CD4-positive, alpha-beta T cell (primary cell): ENCODE measurements at regions not wholly inside any gene's neighbourhood (a gene's known extent, or its start where the extent isn't known, plus 50 kb on each side); places are given as distances from the start of the nearest gene placed in this dataset.

Experiments used
- ATAC-seq: fragments of 200-7000 bp; cut with Tn5 transposase; one replicate; pipeline ENCODE4 v1.10.0; 2022; ENCODE audit warnings: mild to moderate bottlenecking; ENCODE audit not compliant: poor library complexity
- CTCF ChIA-PET: fragments of 350-600 bp; sonication (Branson Sonifier 250); formaldehyde crosslinking; loops from one replicate; lab custom pipeline; 2021; ENCODE audit warnings: antibody characterized with exemption, inconsistent platforms; lab: Charles Lee
- POLR2A ChIA-PET: fragments of 350-600 bp; sonication (Branson Sonifier 250); formaldehyde crosslinking; loops from one replicate; lab custom pipeline; 2021; ENCODE audit warnings: antibody characterized with exemption, inconsistent platforms; lab: Charles Lee
- DNase-seq, 14 experiments: peaks; one replicate each; pipeline ENCODE4 v3.0.0-alpha.2; 2013 to 2020; ENCODE audit warnings: mixed read lengths in 2 of 14
- H3K27ac ChIP-seq, 2 donors: one replicate each; pipeline versions ENCODE4 v1.5.1 to v1.7.0; 2013; ENCODE audit warnings: low read length in 2 of 2, low read depth in 1 of 2, mild to moderate bottlenecking in 1 of 2
- H3K27me3 ChIP-seq, 2 experiments: 1 replicate in 1 of 2; 2 replicates in 1 of 2; pipeline versions ENCODE4 v1.6.1 to v1.7.0; 2013; ENCODE audit warnings: low read length in 2 of 2, control low read depth in 1 of 2, mild to moderate bottlenecking in 1 of 2, moderate library complexity in 1 of 2; ENCODE audit not compliant: insufficient read depth in 2 of 2, control insufficient read depth in 1 of 2
- H3K36me3 ChIP-seq: one replicate; pipeline ENCODE4 v1.6.1; 2013; ENCODE audit warnings: low read length, control low read depth; ENCODE audit not compliant: insufficient read depth
- H3K4me1 ChIP-seq: one replicate; pipeline ENCODE4 v1.6.1; 2013; ENCODE audit warnings: low read length, control low read depth; ENCODE audit not compliant: insufficient read depth
- H3K4me3 ChIP-seq: one replicate; pipeline ENCODE4 v1.5.1; 2013; ENCODE audit warnings: mild to moderate bottlenecking, low read length, moderate library complexity
- H3K9me3 ChIP-seq, 2 experiments: 1 replicate in 1 of 2; 2 replicates in 1 of 2; pipeline versions ENCODE4 v1.6.1 to v1.7.0; 2013; ENCODE audit warnings: low read length in 2 of 2, mild to moderate bottlenecking in 2 of 2, control low read depth in 1 of 2, moderate library complexity in 1 of 2; ENCODE audit not compliant: control insufficient read depth in 1 of 2, insufficient read depth in 1 of 2
- H3K27ac Mint-ChIP-seq: one replicate; pipeline ENCODE4 v1.8.0; 2020; ENCODE audit warnings: mixed read lengths
- H3K27me3 Mint-ChIP-seq: one replicate; pipeline ENCODE4 v1.8.0; 2021; ENCODE audit warnings: mixed read lengths
- H3K36me3 Mint-ChIP-seq: one replicate; pipeline ENCODE4 v1.8.0; 2021; ENCODE audit warnings: low read depth, mixed read lengths
- H3K4me1 Mint-ChIP-seq: one replicate; pipeline ENCODE4 v1.8.0; 2021; ENCODE audit warnings: low read depth, mixed read lengths
- H3K4me3 Mint-ChIP-seq: one replicate; pipeline ENCODE4 v1.8.0; 2020; ENCODE audit warnings: mild to moderate bottlenecking, mixed read lengths
- H3K9me3 Mint-ChIP-seq: one replicate; pipeline ENCODE4 v1.8.0; 2020; ENCODE audit warnings: mixed read lengths
- intact Hi-C, 2 experiments: fragments of 100-400 bp; cut with DNase I in 1 of 2; cut with micrococcal nuclease in 1 of 2; formaldehyde crosslinking; loops; one replicate each; pipeline versions ENCODE4 v1.15.1 to v1.9.0; 2023 to 2025; cut with DNase I, micrococcal nuclease
- TF ChIP-seq, protein P1 (sequence below): fragments of 200-600 bp; IDR thresholded peaks from one replicate; pipeline ENCODE4 v1.8.0; 2022; ENCODE audit warnings: antibody characterized with exemption, mild to moderate bottlenecking

DNA sequence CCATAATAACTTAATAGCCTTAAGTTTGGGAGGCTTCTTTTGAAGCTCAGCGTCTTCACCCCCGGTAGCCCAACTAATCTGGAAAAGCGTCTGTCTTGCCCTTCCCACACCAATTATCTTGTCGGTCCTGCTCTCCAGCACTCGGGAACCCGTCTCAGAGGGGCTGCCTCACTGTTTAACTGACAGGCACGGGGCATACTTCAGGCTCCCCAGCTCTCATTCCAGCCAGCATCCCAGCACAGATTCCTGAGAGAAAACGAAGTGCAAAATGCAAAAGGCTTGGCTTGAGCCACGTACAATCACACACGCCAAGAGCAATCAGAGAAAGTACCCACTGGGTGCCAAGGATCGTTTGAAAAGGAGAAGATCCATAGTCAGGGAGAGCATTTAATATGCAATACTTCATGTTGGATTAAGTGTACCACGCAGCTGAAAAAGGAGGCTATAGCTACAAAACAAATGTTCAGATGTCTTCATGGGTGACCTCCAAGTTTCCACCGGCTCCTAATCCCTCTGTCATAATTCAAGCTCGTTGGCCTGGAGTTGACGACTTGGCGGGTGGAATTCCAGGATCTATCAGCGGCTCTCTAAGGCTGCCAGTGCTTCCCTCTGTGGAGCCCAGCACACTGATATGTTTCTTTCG, 53.7 kb upstream of the STX16 start:
- Mint-ChIP-seq H3K4me3 (no peak overlapping the region), H3K36me3 (no peaks in the 10 kb centered on the region), H3K27me3 (peaks cover 9% of the 10 kb centered on the region), H3K27ac (no peak overlapping the region), H3K9me3 (no peaks in the 10 kb centered on the region), H3K4me1 (no peaks in the 10 kb centered on the region)
- Histone ChIP-seq H3K4me3 (no peak overlapping the region), H3K4me1 (no peaks in the 10 kb centered on the region), H3K36me3 (no peaks in the 10 kb centered on the region), H3K9me3 (no peaks in the 10 kb centered on the region), H3K27ac (no peak overlapping the region), H3K27me3 (no peaks in the 10 kb centered on the region)
- ATAC-seq (no peak), DNase-seq (no peak)
- CTCF ChIA-PET = interaction anchor here (0.5 kb wide), 1 partner anchor 53 kb away, joined by 3 read pairs; no protein-coding TSS in a partner anchor
- intact Hi-C loops = no loop called here
- TF ChIP-seq, protein P1, sequence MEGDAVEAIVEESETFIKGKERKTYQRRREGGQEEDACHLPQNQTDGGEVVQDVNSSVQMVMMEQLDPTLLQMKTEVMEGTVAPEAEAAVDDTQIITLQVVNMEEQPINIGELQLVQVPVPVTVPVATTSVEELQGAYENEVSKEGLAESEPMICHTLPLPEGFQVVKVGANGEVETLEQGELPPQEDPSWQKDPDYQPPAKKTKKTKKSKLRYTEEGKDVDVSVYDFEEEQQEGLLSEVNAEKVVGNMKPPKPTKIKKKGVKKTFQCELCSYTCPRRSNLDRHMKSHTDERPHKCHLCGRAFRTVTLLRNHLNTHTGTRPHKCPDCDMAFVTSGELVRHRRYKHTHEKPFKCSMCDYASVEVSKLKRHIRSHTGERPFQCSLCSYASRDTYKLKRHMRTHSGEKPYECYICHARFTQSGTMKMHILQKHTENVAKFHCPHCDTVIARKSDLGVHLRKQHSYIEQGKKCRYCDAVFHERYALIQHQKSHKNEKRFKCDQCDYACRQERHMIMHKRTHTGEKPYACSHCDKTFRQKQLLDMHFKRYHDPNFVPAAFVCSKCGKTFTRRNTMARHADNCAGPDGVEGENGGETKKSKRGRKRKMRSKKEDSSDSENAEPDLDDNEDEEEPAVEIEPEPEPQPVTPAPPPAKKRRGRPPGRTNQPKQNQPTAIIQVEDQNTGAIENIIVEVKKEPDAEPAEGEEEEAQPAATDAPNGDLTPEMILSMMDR = no peak
- POLR2A ChIA-PET = no interaction called here

DNA sequence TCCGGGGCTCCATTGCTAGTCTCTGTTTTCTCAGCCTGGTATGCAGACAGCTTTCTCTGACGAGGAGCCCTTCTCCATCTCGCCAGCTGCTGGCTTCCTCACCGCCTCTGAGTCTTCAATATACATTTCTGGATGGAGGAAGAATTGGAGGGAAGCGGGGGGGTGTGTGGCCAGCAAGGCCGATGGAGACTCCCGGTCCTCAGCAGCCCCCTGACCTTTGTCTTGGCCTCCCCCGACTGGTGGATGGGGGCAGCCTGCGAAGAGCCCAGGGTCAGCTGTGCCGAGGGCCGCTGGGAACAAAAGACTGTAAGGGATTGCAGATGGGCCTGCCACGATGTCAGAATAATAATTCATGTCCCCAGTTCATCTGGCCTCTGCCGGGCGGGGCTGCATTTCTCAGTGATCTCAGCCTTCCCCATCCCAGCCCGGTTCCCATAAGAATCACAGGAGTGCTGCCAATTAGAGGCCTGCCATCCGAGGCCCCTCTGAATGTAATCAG, 54.3 kb upstream of the STX16 start:
- Mint-ChIP-seq H3K9me3 (no peaks in the 10 kb centered on the region), H3K4me3 (no peak overlapping the region), H3K36me3 (no peaks in the 10 kb centered on the region), H3K4me1 (no peaks in the 10 kb centered on the region), H3K27ac (no peak overlapping the region), H3K27me3 (peaks cover 9% of the 10 kb centered on the region)
- intact Hi-C loops = no loop called here
- Histone ChIP-seq H3K4me3 (no peak overlapping the region), H3K9me3 (no peaks in the 10 kb centered on the region), H3K4me1 (no peaks in the 10 kb centered on the region), H3K36me3 (no peaks in the 10 kb centered on the region), H3K27ac (no peak overlapping the region), H3K27me3 (no peaks in the 10 kb centered on the region)
- ChIA-PET CTCF (interaction anchor here (0.5 kb wide), 1 partner anchor 54 kb away, joined by 3 read pairs; no protein-coding TSS in a partner anchor), POLR2A (no interaction called here)
- ATAC-seq (no peak), DNase-seq (no peak)
- TF ChIP-seq, protein P1 = no peak

DNA sequence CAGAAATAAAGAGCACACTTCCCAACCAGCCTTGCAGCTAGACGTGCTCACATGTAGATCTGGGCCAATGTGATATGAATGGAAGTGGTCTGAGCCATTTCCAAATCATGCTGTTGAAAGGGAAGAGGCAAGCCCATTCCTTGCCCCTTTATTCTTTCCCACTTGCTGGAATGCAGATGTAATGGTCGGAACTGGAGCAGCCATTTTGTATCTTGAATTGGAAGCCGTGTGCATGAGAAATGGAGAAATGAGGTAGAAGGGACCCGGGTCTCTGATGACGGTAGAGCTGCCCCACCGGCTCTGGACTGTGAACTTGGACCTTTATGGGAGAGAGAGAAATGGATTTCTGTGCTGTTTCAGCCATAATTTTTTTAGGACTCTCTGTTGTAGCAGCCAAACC, 54.8 kb upstream of the STX16 start:
- H3K4me1 Mint-ChIP-seq = no peaks in the 10 kb centered on the region
- TF ChIP-seq, protein P1 = no peak
- Histone ChIP-seq H3K27me3 (peaks cover 0 to 5% of the 10 kb centered on the region in 2 experiments), H3K4me3 (no peak overlapping the region), H3K4me1 (no peaks in the 10 kb centered on the region), H3K9me3 (no peaks in the 10 kb centered on the region), H3K27ac (no peak overlapping the region), H3K36me3 (no peaks in the 10 kb centered on the region)
- ChIA-PET POLR2A (no interaction called here), CTCF (no interaction called here)
- intact Hi-C loops = no loop called here
- no peak for ATAC-seq
- peaks cover 14% of the 10 kb centered on the region for H3K27me3 Mint-ChIP-seq
- H3K36me3 Mint-ChIP-seq = no peaks in the 10 kb centered on the region
- no peak overlapping the region for H3K27ac Mint-ChIP-seq
- no peaks in the 10 kb centered on the region for H3K9me3 Mint-ChIP-seq
- H3K4me3 Mint-ChIP-seq = no peak overlapping the region
- no peak for DNase-seq
